ENCODE measurements at regions not wholly inside any gene's neighbourhood (a gene's known extent, or its start where the extent isn't known, plus 50 kb on each side); places are given as distances from the start of the nearest gene placed in this dataset.
"Not testable (repeated sequence)": the region's sequence is repeated elsewhere in the genome, so short reads cannot be mapped to it uniquely, and the experiment has no call there.

- DNase-seq: no peak
Measured at GRCh38 chr3:101913168-101913567, 63.9 kb downstream of the NFKBIZ start.

GRCh38 chr3:101917761-101918160, 68.4 kb downstream of the NFKBIZ start:
- not testable (repeated sequence) for DNase-seq

DNA sequence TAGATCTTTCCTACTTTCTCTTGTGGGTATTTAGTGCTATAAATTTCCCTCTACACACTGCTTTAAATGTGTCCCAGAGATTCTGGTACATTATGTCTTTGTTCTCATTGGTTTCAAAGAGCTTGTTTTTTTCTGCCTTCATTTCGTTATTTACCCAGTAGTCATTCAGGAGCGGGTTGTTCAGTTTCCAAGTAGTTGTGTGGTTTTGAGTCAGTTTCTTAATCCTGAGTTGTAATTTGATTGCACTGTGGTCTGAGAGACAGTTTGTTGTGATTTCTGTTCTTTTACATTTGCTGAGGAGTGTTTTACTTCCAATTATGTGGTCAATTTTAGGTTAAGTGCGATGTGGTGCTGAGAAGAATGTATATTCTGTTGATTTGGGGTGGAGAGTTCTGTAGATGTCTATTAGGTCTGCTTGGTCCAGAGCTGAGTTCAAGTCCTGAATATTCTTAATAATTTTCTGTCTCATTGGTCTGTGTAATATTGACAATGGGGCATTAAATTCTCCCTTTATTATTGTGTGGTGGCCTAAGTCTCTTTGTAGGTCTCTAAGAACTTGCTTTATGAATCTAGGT, 72.9 kb downstream of the NFKBIZ start:
- DNase-seq: not testable (repeated sequence)

GRCh38 chr3:101924621-101925020, 75.3 kb downstream of the NFKBIZ start:
- not testable (repeated sequence) for DNase-seq

GRCh38 chr3:101925124-101925523, 75.8 kb downstream of the NFKBIZ start:
- DNase-seq: not testable (repeated sequence)

DNA sequence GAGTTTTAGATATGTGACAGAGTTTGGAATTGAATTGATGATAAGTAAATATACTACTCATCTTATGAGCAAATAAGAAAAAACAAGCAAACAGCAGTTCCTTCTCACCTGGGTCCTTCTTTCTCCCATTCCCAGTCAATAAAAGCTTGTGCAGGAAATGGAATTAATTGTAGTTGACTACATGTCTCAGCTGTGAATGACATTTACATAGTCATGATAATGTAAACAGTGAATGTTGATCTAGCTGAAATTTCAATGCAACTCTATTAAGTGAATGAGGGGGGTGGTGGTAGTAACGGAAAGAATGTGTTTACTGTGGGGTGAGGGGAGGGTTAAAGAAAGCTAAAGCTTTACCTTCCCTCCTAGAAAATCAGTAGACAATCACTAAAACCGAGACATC, 76.2 kb downstream of the NFKBIZ start:
- DNase-seq: no peak

GRCh38 chr3:101926594-101927105, 77.3 kb downstream of the NFKBIZ start:
- no peak for DNase-seq

GRCh38 chr3:101928890-101929289, 79.6 kb downstream of the NFKBIZ start:
- no peak for DNase-seq

- DNase-seq: no peak
Measured at GRCh38 chr3:101931081-101931480, 81.8 kb downstream of the NFKBIZ start.

GRCh38 chr3:101932326-101933068, 83.2 kb downstream of the NFKBIZ start:
- peak in 1 of 56 donors; percentile 1 for DNase-seq

GRCh38 chr3:101936419-101937356, 87.4 kb downstream of the NFKBIZ start:
- DNase-seq: no peak

DNA sequence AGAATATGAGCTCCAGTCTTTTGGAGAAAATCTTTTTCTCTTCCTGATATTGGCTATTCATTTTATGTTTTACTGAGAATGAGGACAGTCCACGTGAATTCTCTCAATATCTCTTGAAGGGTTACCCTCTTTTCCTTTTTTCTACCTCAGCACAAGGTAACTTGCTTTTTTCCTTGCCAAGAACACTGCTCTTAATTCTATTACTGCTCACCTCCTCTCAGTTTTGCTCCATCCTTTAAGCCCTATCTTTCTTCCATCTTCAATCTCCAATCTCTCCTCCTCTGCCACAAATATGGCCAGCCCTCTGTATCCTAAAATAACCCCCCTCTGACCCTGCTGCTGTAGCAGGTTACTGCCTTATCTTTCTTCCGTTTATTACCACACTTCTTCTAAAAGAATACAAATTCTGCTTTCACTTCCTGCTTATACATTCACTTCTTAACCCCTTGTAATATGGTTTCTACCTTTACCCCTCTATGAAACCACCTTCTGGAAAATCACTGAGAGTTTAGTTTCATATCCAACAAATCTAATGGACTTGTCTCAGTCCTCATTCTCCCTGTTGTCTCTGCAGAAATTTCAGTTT, 89.0 kb downstream of the NFKBIZ start:
- no peak for DNase-seq

DNA sequence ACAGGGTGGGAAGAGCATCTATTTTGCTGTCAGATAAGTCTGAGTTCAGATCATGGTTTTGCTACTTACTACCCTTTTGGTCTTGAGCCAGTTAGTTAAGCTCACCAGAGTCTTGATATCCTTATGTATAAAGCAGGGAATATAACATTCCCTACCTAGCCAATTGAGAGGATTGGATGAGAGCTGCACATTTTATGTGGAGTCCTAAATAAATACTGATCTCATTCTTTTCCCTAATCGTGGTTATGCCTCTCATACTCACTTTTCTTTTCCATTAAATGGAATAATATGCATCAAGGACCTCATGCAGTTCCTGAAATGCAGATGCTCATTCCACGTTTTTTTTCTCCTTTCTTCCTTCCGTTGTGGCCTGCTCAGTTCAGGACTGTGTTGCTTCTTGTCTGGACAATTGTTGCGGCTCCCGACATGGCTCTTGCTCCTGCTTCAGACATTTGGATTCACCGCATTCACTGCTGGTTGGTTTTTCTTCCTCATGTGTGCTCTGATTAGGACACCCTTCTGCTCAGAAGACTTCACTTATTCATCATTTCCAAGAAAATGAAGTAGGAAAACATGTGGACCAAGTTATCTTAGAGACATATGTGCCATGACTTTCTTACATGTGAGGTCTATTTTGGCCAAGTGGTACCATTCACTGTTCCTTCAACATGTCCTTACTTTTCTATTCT, 90.2 kb downstream of the NFKBIZ start:
- DNase-seq: no peak

- peak in 2 of 56 donors; percentile 2 to 4 for DNase-seq
Measured at GRCh38 chr3:101940521-101941317, 91.4 kb downstream of the NFKBIZ start.

DNA sequence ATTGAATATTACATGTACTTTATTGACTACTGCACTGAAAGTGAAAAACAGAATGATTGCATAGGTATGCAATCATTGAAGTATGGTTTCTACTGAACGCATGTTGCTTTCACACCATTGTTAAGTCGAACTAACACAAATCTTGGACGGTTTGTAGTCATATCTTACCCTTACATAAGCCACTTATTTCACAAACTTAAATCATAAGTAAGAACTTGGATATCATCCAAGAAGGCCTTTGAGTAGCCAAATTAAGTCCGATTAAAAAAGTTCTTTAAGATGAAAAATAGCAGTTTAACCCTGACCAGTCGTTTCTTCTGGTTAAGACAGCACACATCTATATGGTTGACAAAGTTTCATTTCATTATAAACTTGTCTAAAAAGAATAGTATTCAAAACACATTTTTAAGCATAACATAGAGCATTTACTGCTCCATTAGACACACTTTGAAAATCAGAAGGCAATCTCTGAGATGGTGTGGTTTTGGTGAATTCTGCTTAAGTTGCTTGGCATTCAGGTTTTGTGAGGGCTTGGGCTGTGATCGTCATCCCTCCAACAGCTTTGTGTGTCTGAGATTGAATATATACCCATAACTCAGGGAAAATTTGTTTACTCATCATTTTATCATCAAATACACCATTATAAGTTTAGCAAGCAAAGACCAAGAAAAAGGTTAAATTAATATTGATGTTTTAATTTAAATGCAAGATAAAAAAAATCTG, 92.2 kb downstream of the NFKBIZ start:
- DNase-seq: no peak

- DNase-seq: no peak
Measured at GRCh38 chr3:101942356-101942755, 93.0 kb downstream of the NFKBIZ start.

- no peak for DNase-seq
Measured at GRCh38 chr3:101943029-101943428, 93.7 kb downstream of the NFKBIZ start.

- no peak for DNase-seq
Measured at GRCh38 chr3:101944308-101944707, 95.0 kb downstream of the NFKBIZ start.

DNA sequence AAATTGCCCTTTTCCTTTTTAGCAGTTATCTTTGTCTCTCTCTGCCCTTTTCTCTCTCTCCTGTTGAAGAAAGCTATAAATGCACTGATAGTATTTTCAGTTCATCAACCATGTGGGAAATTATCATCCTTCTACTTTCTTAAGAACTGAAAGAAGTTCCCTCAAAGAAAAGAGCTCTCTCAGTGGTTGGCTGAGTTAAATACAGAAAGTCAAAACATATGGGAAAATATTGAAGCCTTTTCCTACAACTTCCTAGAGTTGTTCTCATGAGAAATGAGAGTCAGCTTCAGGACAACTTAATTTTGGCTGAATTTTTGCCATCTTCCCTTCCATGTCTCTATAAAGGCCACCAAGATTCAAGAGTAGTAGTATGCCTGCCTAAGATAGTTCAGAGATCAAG, 96.7 kb downstream of the NFKBIZ start:
- no peak for DNase-seq
